ENCODE measurements at regions not wholly inside any gene's neighbourhood (a gene's known extent, or its start where the extent isn't known, plus 50 kb on each side); places are given as distances from the start of the nearest gene placed in this dataset.

- intact Hi-C loops (cut with micrococcal nuclease; ENCODE audit: unreplicated experiment) (no loop called here), in situ Hi-C loops (cut with HindIII; ENCODE audit: extremely low pct_ligation_motif_present, low pct_unique_long_range_greater_than_20kb) (no loop called here)
- H3K79me2 ChIP-seq (ENCODE audit: insufficient read depth, low read length), result no peaks in the 10 kb centered on the region
- WGBS (ENCODE audit: low lambda C conversion rate), result 6% methylated on average over 1 of the region's 1 CpG
- ChIA-PET CTCF (ENCODE audit: low intra/inter-chr PET ratio, low total read pairs) (no interaction called here), POLR2A (no interaction called here)
- no peak for TF ChIP-seq ZNF703 (CRISPR knock-in tag; IDR thresholded peaks at IDR 0.05; ENCODE audit: borderline replicate concordance)
- 0 out of 2 replicates have a peak, but pooled peaks have one; percentile 2 for TF ChIP-seq MAFF (IDR thresholded peaks at IDR 0.05; ENCODE audit: low read depth, low read length)
- no TSS peak for BruUV-seq (replicated peaks)
- no peaks in the 10 kb centered on the region for H3K9me3 ChIP-seq (ENCODE audit: low read length)
- no peak overlapping the region for H3K27ac ChIP-seq (ENCODE audit: extremely low read length, insufficient read depth, low read length)
- no peaks in the 10 kb centered on the region for H3K4me1 ChIP-seq (ENCODE audit: insufficient read depth, low read length)
- H3K36me3 ChIP-seq (replicated peaks in 1 of 2; ENCODE audit: control insufficient read depth in 1 of 2, insufficient read depth in 2 of 2, low read length in 2 of 2), result no peaks in the 10 kb centered on the region
- H4K20me1 ChIP-seq (ENCODE audit: insufficient read depth, low read length), result no peaks in the 10 kb centered on the region
- DNase-seq (ENCODE audit: low spot score), result no peak
- no peak for ATAC-seq
- no peak for FAIRE-seq
- no peak overlapping the region for H2AFZ ChIP-seq (ENCODE audit: low read length)
- no peaks in the 10 kb centered on the region for H3K27me3 ChIP-seq (ENCODE audit: control insufficient read depth in 1 of 2, insufficient read depth in 2 of 2, low read length in 2 of 2)
- H3K4me2 ChIP-seq (ENCODE audit: low read depth, low read length), result no peak overlapping the region
- H3K9ac ChIP-seq (ENCODE audit: insufficient read depth, low read depth, low read length), result no peak overlapping the region
- no peak overlapping the region for H3K4me3 ChIP-seq (replicated peaks in 1 of 3; ENCODE audit: insufficient read depth in 1 of 3, low read depth in 2 of 3, low read length in 3 of 3)
These were observed 744.7 kb upstream of the ADGRL3 start for GRCh38 chr4:60455380-60455779.

- Histone ChIP-seq H3K4me2 (ENCODE audit: low read depth, low read length) (no peak overlapping the region), H3K4me1 (ENCODE audit: insufficient read depth, low read length) (no peaks in the 10 kb centered on the region), H3K4me3 (replicated peaks in 1 of 3; ENCODE audit: insufficient read depth in 1 of 3, low read depth in 2 of 3, low read length in 3 of 3) (no peak overlapping the region), H3K27ac (ENCODE audit: extremely low read length, insufficient read depth, low read length) (no peak overlapping the region), H4K20me1 (ENCODE audit: insufficient read depth, low read length) (no peaks in the 10 kb centered on the region), H3K9ac (ENCODE audit: insufficient read depth, low read depth, low read length) (no peak overlapping the region), H3K36me3 (replicated peaks in 1 of 2; ENCODE audit: control insufficient read depth in 1 of 2, insufficient read depth in 2 of 2, low read length in 2 of 2) (no peaks in the 10 kb centered on the region), H3K9me3 (ENCODE audit: low read length) (no peaks in the 10 kb centered on the region), H3K27me3 (ENCODE audit: control insufficient read depth in 1 of 2, insufficient read depth in 2 of 2, low read length in 2 of 2) (no peaks in the 10 kb centered on the region), H2AFZ (ENCODE audit: low read length) (no peak overlapping the region), H3K79me2 (ENCODE audit: insufficient read depth, low read length) (no peaks in the 10 kb centered on the region)
- 0% methylated on average over 1 of the region's 1 CpG for WGBS (ENCODE audit: low lambda C conversion rate)
- ChIA-PET CTCF (ENCODE audit: low intra/inter-chr PET ratio, low total read pairs) (no interaction called here), POLR2A (no interaction called here)
- ATAC-seq (no peak), FAIRE-seq (no peak), DNase-seq (ENCODE audit: low spot score) (no peak)
- BruUV-seq (replicated peaks), result no TSS peak
- TF ChIP-seq ZNF615 (CRISPR knock-in tag; IDR thresholded peaks at IDR 0.05; ENCODE audit: borderline replicate concordance), result no peak
- TF ChIP-seq SRSF9 (IDR thresholded peaks at IDR 0.05; ENCODE audit: borderline replicate concordance, insufficient read depth, low read depth, low read length, poor library complexity, severe bottlenecking), result no peak
- TF ChIP-seq HOXA3 (CRISPR knock-in tag; IDR thresholded peaks at IDR 0.05), result no peak
- TF ChIP-seq HIVEP1 (CRISPR knock-in tag; IDR thresholded peaks at IDR 0.05), result no peak
- no peak for TF ChIP-seq CBX1 (IDR thresholded peaks at IDR 0.05; ENCODE audit: low read depth)
- TF ChIP-seq HOXA5 (CRISPR knock-in tag; IDR thresholded peaks at IDR 0.05), result no peak
- no peak for TF ChIP-seq ZSCAN5A (CRISPR knock-in tag; IDR thresholded peaks at IDR 0.05; ENCODE audit: borderline replicate concordance)
- no peak for TF ChIP-seq FOXO1 (CRISPR knock-in tag; IDR thresholded peaks at IDR 0.05)
- intact Hi-C loops (cut with micrococcal nuclease; ENCODE audit: unreplicated experiment), result no loop called here
- in situ Hi-C loops (cut with HindIII; ENCODE audit: extremely low pct_ligation_motif_present, low pct_unique_long_range_greater_than_20kb), result no loop called here
These were observed 738.6 kb upstream of the ADGRL3 start for GRCh38 chr4:60461551-60461950.
